ENCODE measurements at regions not wholly inside any gene's neighbourhood (a gene's known extent, or its start where the extent isn't known, plus 50 kb on each side); places are given as distances from the start of the nearest gene placed in this dataset.

- in situ Hi-C loops (cut with MboI; ENCODE audit: low sequenced_read_pairs) = loop anchor here (25.0 kb wide), 1 partner anchor 88 kb away; no protein-coding TSS in a partner anchor
- Histone ChIP-seq H3K18ac (ENCODE audit: low read depth, low read length) (no peak overlapping the region), H4K8ac (ENCODE audit: low read depth in 2 of 2, low read length in 2 of 2) (no peak overlapping the region), H3K56ac (ENCODE audit: extremely low read depth, insufficient read depth, low read length) (no peak overlapping the region), H3K14ac (replicated peaks; ENCODE audit: low read depth, low read length) (no peak overlapping the region), H3K27ac (ENCODE audit: insufficient read depth, low read length) (no peak overlapping the region), H4K20me1 (ENCODE audit: insufficient read depth, low read length) (no peaks in the 10 kb centered on the region), H3K4me2 (ENCODE audit: low read depth, low read length) (no peak overlapping the region), H2AK5ac (ENCODE audit: low read depth, low read length) (no peak overlapping the region), H2AK9ac (replicated peaks; ENCODE audit: low read depth, low read length, poor library complexity) (no peak overlapping the region), H3K23ac (ENCODE audit: low read depth, low read length) (no peak overlapping the region), H3K9me1 (ENCODE audit: insufficient read depth, low read length) (no peaks in the 10 kb centered on the region), H2BK5ac (ENCODE audit: low read depth, low read length, poor library complexity, severe bottlenecking) (no peak overlapping the region), H3K4ac (ENCODE audit: low read depth, low read length) (no peak overlapping the region), H3K36me3 (ENCODE audit: control insufficient read depth, insufficient read depth, low read length) (no peaks in the 10 kb centered on the region), H3K27me3 (ENCODE audit: control insufficient read depth, insufficient read depth, low read length) (no peaks in the 10 kb centered on the region), H4K5ac (ENCODE audit: low read depth, low read length) (no peak overlapping the region), H3K79me1 (ENCODE audit: low read depth in 1 of 2, low read length in 2 of 2) (no peaks in the 10 kb centered on the region), H2BK20ac (ENCODE audit: low read depth, low read length) (no peak overlapping the region), H3K4me3 (ENCODE audit: insufficient read depth, low read depth, low read length) (no peak overlapping the region), H3K9ac (ENCODE audit: low read depth, low read length) (no peak overlapping the region), H2BK120ac (ENCODE audit: low read depth, low read length) (no peak overlapping the region), H4K91ac (ENCODE audit: insufficient read depth, low read depth, low read length) (no peak overlapping the region), H2AFZ (replicated peaks; ENCODE audit: low read length, poor library complexity) (no peak overlapping the region), H3K4me1 (ENCODE audit: control insufficient read depth, insufficient read depth, low read length) (no peaks in the 10 kb centered on the region), H3K9me3 (ENCODE audit: control insufficient read depth, insufficient read depth, low read length) (no peaks in the 10 kb centered on the region), H2BK15ac (ENCODE audit: low read depth, low read length) (no peak overlapping the region)
- dilution Hi-C loops (cut with HindIII; ENCODE audit: low sequenced_read_pairs, unreplicated experiment) = no loop called here
- intact Hi-C loops (cut with micrococcal nuclease) = no loop called here
- no TSS peak for BruUV-seq (replicated peaks)
- TF ChIP-seq RAD21 (IDR thresholded peaks at IDR 0.05; ENCODE audit: low read length) = no peak
- TF ChIP-seq SMC3 (IDR thresholded peaks at IDR 0.05; ENCODE audit: low read depth, low read length) = no peak
- no peak for TF ChIP-seq CEBPB (IDR thresholded peaks at IDR 0.05; ENCODE audit: low read depth, low read length)
- POLR2A ChIA-PET (ENCODE audit: unreplicated experiment) = no interaction called here
- CTCF ChIA-PET = no interaction called here
- WGBS, 2 experiments (ENCODE audit: extremely low coverage in 2 of 2, insufficient read length in 1 of 2) = no CpG with 5 or more reads among the region's 1 CpG
- DNase-seq (no peak), ATAC-seq (ENCODE audit: low read depth) (no peak)
These were observed 199.8 kb upstream of the CNKSR2 start for GRCh38 chrX:21174439-21174838.

Measured in IMR-90 (cell line).